Progenitor cell of endocrine pancreas (in vitro differentiated cells): ENCODE measurements at regions not wholly inside any gene's neighbourhood (a gene's known extent, or its start where the extent isn't known, plus 50 kb on each side); places are given as distances from the start of the nearest gene placed in this dataset.

Experiments used
- DNase-seq: peaks from one replicate; pipeline ENCODE4 v3.0.0; 2021; ENCODE audit warnings: low spot score; ENCODE audit not compliant: unreplicated experiment
- H3K27ac Mint-ChIP-seq: 2 replicates; pipeline ENCODE4 v1.8.0; 2021; ENCODE audit warnings: mild to moderate bottlenecking, moderate library complexity, mixed read lengths
- H3K27me3 Mint-ChIP-seq: 2 replicates; pipeline ENCODE4 v1.8.0; 2021; ENCODE audit warnings: mixed read lengths
- H3K36me3 Mint-ChIP-seq: 2 replicates; pipeline ENCODE4 v1.8.0; 2022; ENCODE audit warnings: mixed read lengths; ENCODE audit not compliant: insufficient read depth
- H3K4me1 Mint-ChIP-seq: 2 replicates; pipeline ENCODE4 v1.8.0; 2021; ENCODE audit warnings: low read depth, mixed read lengths
- H3K4me3 Mint-ChIP-seq: 2 replicates; pipeline ENCODE4 v1.8.0; 2021; ENCODE audit warnings: low read depth, mild to moderate bottlenecking, moderate library complexity, mixed read lengths
- H3K9me3 Mint-ChIP-seq: 2 replicates; pipeline ENCODE4 v1.8.0; 2021; ENCODE audit warnings: low read depth, mixed read lengths
- TF ChIP-seq, protein P1 (sequence below): fragments of 200-600 bp; sonication (generic); IDR thresholded peaks from one replicate; pipeline ENCODE4 v1.5.0; 2021; ENCODE audit warnings: antibody characterized with exemption, mild to moderate bottlenecking; ENCODE audit not compliant: unreplicated experiment

DNA sequence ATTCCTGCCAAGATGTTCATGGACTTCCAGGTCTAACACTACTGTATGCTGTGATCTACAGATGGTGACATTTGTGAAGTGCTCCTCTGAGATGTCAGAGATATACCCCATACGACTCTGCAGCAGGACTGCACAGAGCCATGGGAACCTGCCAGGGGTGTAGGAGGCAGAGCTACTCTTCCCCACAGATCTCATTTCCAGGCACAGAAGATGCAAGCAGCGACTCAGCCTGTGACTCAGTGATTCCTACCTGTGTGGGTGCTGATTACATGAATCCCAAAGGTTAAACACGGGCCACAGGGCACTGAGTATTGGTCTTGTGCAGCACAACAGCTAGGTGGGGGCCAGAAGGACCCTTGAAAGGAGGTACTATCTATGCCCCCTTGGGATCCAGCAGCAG lies 137.0 kb upstream of the SOX9 start:
- Mint-ChIP-seq H3K36me3 (no peaks in the 10 kb centered on the region), H3K27ac (no peak overlapping the region), H3K27me3 (peaks cover 6% of the 10 kb centered on the region), H3K9me3 (no peaks in the 10 kb centered on the region), H3K4me3 (no peak overlapping the region), H3K4me1 (peaks cover 14% of the 10 kb centered on the region)
- TF ChIP-seq, protein P1, sequence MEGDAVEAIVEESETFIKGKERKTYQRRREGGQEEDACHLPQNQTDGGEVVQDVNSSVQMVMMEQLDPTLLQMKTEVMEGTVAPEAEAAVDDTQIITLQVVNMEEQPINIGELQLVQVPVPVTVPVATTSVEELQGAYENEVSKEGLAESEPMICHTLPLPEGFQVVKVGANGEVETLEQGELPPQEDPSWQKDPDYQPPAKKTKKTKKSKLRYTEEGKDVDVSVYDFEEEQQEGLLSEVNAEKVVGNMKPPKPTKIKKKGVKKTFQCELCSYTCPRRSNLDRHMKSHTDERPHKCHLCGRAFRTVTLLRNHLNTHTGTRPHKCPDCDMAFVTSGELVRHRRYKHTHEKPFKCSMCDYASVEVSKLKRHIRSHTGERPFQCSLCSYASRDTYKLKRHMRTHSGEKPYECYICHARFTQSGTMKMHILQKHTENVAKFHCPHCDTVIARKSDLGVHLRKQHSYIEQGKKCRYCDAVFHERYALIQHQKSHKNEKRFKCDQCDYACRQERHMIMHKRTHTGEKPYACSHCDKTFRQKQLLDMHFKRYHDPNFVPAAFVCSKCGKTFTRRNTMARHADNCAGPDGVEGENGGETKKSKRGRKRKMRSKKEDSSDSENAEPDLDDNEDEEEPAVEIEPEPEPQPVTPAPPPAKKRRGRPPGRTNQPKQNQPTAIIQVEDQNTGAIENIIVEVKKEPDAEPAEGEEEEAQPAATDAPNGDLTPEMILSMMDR = no peak
- no peak for DNase-seq

DNA sequence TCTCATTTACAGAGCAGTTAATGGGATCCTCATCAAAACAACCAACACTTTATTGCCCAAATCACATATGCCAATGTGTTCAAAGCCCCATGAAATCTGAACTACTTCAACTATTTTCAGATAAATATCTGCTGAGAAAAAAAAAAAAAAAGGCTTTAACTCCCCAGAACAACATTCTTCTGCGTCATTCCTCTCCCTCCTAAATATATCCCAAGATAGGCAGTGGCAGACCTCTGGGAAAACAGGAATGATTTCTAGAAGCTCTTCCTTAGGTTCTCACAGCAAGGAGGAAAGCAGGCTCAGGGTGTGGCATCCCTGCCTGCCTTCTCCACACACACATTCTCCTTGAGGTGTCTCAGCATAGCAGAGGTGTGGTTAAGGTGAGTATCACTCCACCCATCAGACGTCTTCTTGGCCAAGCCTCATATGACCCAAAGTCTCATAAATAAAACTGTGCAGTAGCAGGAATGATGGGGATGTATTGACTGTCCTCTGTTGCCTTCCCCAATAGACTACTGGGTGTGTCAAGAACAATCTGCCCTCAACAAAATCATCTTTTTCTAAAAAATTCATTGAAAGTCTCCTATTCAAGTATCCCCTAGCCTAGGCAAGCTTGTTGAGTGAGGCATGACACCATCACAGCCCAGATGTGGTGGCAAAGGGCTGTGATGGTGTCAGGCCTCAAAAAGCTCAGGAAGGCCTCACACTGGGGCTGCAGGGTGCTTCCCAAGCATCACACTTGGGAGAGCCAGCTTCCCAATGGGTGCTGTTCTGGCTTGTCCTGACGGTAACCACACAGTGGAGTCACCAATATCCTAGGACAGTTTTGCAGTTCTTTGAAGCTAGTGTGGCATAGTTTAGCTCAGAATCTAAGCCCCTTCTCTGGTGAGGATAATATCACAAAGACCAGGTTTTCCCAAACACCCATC lies 135.4 kb upstream of the SOX9 start:
- no peak for DNase-seq
- TF ChIP-seq, protein P1 = no peak
- H3K4me3 Mint-ChIP-seq = no peak overlapping the region
- no peaks in the 10 kb centered on the region for H3K9me3 Mint-ChIP-seq
- peaks cover 19% of the 10 kb centered on the region for H3K4me1 Mint-ChIP-seq
- H3K27ac Mint-ChIP-seq = no peak overlapping the region
- H3K27me3 Mint-ChIP-seq = peaks cover 11% of the 10 kb centered on the region
- no peaks in the 10 kb centered on the region for H3K36me3 Mint-ChIP-seq

DNA sequence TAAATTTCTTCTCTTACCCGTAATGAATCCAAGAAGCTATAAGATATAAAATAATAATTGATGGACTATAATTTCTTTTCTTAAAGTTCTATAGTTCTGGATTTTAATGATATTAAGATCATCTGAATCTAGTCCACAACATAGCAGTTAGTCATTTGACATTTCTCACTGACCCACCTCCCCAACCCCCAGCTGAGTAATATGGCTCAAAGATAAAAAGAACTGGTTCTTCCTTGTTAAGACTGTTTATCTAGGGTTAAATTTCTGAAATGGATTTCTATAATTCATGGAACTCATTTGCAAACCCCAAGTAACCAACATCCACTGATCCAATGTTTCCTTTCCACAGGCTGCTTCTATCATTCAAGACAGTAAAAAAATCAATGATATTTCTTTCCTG lies 133.9 kb upstream of the SOX9 start:
- DNase-seq = no peak
- H3K4me1 Mint-ChIP-seq = peaks cover 19% of the 10 kb centered on the region
- H3K9me3 Mint-ChIP-seq = no peaks in the 10 kb centered on the region
- H3K4me3 Mint-ChIP-seq = no peak overlapping the region
- TF ChIP-seq, protein P1 = no peak
- H3K27me3 Mint-ChIP-seq = peaks cover 11% of the 10 kb centered on the region
- H3K27ac Mint-ChIP-seq = no peak overlapping the region
- no peaks in the 10 kb centered on the region for H3K36me3 Mint-ChIP-seq

DNA sequence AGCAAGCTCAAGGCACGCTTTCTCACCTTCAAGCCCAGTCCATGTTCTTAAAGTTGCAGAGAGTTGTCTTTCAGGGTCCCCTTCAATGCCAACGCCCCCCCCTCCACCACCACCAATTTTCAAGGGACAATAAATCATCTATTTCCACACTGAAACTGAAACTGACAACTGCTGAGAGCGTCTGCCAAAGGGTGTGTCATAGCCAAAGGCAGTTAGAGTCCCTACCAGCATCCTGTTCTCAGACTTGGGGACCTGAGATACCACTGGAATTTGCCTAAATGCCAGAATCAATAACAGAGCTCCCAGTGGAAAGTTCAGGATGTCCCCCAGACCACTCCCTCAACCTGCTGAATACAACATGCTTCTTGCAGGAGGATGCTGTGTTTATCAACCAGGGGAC lies 133.2 kb upstream of the SOX9 start:
- DNase-seq = no peak
- H3K27ac Mint-ChIP-seq = no peak overlapping the region
- H3K27me3 Mint-ChIP-seq = peaks cover 10% of the 10 kb centered on the region
- no peaks in the 10 kb centered on the region for H3K9me3 Mint-ChIP-seq
- no peak overlapping the region for H3K4me3 Mint-ChIP-seq
- H3K36me3 Mint-ChIP-seq = no peaks in the 10 kb centered on the region
- TF ChIP-seq, protein P1 = no peak
- H3K4me1 Mint-ChIP-seq = peaks cover 19% of the 10 kb centered on the region

DNA sequence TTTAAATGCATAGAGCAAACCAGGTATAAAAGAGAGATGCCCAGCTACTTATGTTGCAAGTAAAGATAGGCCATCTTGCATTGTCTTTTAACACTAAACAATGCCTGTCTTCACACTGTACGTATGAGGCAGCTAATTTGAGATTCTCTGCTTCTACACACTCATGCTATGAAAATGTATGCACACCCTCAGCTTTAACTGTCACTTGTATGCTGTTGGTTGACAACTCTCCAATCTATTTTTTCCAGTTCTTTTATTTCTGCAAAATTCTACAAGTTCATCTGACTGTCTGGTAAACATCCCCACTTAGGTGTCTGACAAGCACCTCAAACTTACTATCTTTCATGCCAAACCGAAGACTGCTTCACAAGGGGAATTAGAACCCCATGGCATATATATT lies 131.7 kb upstream of the SOX9 start:
- Mint-ChIP-seq H3K27ac (no peak overlapping the region), H3K9me3 (no peaks in the 10 kb centered on the region), H3K4me3 (no peak overlapping the region), H3K27me3 (peaks cover 7% of the 10 kb centered on the region), H3K4me1 (peaks cover 19% of the 10 kb centered on the region), H3K36me3 (no peaks in the 10 kb centered on the region)
- DNase-seq = no peak
- TF ChIP-seq, protein P1 = no peak
